ENCODE measurements at regions not wholly inside any gene's neighbourhood (a gene's known extent, or its start where the extent isn't known, plus 50 kb on each side); places are given as distances from the start of the nearest gene placed in this dataset.

DNA sequence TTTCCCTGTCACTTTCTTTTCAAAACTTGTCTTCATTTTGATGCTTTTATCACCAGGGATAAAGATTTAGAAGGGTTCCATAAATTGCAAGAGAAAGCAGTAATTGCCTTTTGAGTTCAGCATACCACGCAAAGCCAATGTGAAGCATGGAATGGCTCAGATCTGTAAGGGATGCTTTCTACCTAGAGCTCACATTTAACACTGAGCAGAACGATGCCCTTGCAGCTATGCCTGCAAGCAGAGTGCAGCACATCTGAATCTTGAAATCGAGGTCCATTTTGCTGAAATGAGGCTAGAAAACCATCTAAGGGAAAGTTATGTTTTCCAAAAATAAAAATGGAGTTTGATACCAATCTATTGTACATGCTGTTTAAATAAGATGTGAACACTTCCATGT is 171.2 kb upstream of the CELF2 start:
- no peaks in the 10 kb centered on the region for H3K27me3 ChIP-seq (ENCODE audit: control insufficient read depth in 1 of 2, insufficient read depth in 2 of 2, low read length in 2 of 2)
- no peaks in the 10 kb centered on the region for H3K4me1 ChIP-seq (ENCODE audit: control insufficient read depth, insufficient read depth, low read length)
- no peak overlapping the region for H3K9ac ChIP-seq (ENCODE audit: low read length in 2 of 2)
- no peak overlapping the region for H3K27ac ChIP-seq (ENCODE audit: low read length)
- H3K36me3 ChIP-seq (ENCODE audit: control insufficient read depth in 2 of 2, insufficient read depth in 2 of 2, low read length in 2 of 2): no peaks in the 10 kb centered on the region
- no peaks in the 10 kb centered on the region for H3K9me3 ChIP-seq (ENCODE audit: control insufficient read depth in 2 of 2, low read length in 2 of 2)
- no peak overlapping the region for H3K4me3 ChIP-seq (ENCODE audit: low read length in 2 of 2)

DNA sequence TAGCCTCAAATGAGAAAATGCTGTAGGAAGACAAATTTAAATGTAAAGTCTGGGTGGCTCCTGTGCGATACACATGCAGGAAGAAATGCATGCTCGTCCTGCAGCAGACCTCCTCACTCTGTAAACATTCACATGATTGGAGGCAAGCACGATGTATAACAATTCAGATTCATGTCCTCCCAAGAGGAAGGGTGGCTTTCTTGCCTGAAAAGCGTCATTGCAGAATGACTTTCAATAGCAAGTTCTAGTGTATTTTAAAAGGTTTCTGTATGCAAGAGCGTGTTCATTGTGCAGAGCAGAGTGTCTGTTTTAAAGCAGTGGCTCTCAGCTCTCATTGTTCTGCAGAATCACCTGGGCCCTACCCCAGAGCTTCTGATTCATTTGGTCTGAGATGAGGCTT is 170.3 kb upstream of the CELF2 start:
- no peak overlapping the region for H3K9ac ChIP-seq (ENCODE audit: low read length in 2 of 2)
- no peak overlapping the region for H3K4me3 ChIP-seq (ENCODE audit: low read length in 2 of 2)
- no peaks in the 10 kb centered on the region for H3K9me3 ChIP-seq (ENCODE audit: control insufficient read depth in 2 of 2, low read length in 2 of 2)
- no peaks in the 10 kb centered on the region for H3K4me1 ChIP-seq (ENCODE audit: control insufficient read depth, insufficient read depth, low read length)
- H3K27ac ChIP-seq (ENCODE audit: low read length): no peak overlapping the region
- H3K27me3 ChIP-seq (ENCODE audit: control insufficient read depth in 1 of 2, insufficient read depth in 2 of 2, low read length in 2 of 2): no peaks in the 10 kb centered on the region
- H3K36me3 ChIP-seq (ENCODE audit: control insufficient read depth in 2 of 2, insufficient read depth in 2 of 2, low read length in 2 of 2): no peaks in the 10 kb centered on the region

DNA sequence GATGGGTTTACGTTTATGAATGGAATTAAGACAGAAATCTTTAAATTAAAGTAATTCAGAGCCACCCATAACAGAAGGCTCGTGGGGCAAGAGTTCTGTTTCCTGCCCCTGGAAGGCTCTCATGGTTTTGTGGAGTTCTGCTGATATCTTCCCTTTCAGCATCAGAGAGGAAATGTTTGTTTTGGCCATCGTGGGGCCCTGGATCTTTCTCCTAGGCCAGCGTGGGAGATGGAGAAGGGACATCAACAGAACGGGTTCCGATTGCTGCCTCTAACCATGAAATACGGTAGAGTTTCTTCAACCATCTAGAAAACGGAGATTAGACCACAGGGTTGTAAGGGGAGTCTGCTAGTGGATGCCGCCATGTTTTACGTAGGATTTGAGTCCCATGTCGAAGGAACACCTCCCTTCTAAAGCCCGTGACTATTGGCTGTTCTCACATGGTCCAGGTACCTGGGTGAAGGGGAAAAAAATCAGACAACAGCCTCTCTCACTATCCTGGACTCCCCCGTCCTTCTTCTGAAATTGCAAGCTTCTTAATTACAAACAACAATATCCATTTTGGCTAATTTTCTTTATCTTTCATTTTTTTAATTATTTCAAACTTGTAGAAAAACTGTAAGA is 169.1 kb upstream of the CELF2 start:
- Histone ChIP-seq H3K27ac (ENCODE audit: low read length) (no peak overlapping the region), H3K4me1 (ENCODE audit: control insufficient read depth, insufficient read depth, low read length) (no peaks in the 10 kb centered on the region), H3K4me3 (ENCODE audit: low read length in 2 of 2) (no peak overlapping the region), H3K9ac (ENCODE audit: low read length in 2 of 2) (no peak overlapping the region), H3K36me3 (ENCODE audit: control insufficient read depth in 2 of 2, insufficient read depth in 2 of 2, low read length in 2 of 2) (no peaks in the 10 kb centered on the region), H3K27me3 (ENCODE audit: control insufficient read depth in 1 of 2, insufficient read depth in 2 of 2, low read length in 2 of 2) (no peaks in the 10 kb centered on the region), H3K9me3 (ENCODE audit: control insufficient read depth in 2 of 2, low read length in 2 of 2) (no peaks in the 10 kb centered on the region)

DNA sequence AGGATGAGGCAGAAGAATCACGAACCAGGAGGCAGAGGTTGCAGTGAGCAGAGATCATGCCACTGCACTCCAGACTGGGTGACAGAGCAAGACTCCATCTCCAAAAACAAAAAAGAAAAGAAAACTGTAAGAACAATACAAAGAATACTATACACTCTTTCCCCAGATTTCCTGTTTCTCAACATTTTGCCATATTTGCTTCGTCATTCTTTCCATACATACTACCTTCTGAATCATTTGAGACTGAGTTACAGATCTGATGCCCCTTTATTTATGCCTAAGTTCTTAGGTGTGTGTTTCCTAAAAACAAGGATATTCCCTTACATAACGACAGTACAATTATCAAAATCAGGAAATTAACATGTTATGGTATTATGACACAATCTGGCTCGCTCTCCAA is 168.4 kb upstream of the CELF2 start:
- no peaks in the 10 kb centered on the region for H3K27me3 ChIP-seq (ENCODE audit: control insufficient read depth in 1 of 2, insufficient read depth in 2 of 2, low read length in 2 of 2)
- no peaks in the 10 kb centered on the region for H3K9me3 ChIP-seq (ENCODE audit: control insufficient read depth in 2 of 2, low read length in 2 of 2)
- H3K27ac ChIP-seq (ENCODE audit: low read length): no peak overlapping the region
- no peak overlapping the region for H3K9ac ChIP-seq (ENCODE audit: low read length in 2 of 2)
- H3K36me3 ChIP-seq (ENCODE audit: control insufficient read depth in 2 of 2, insufficient read depth in 2 of 2, low read length in 2 of 2): no peaks in the 10 kb centered on the region
- H3K4me3 ChIP-seq (ENCODE audit: low read length in 2 of 2): no peak overlapping the region
- no peaks in the 10 kb centered on the region for H3K4me1 ChIP-seq (ENCODE audit: control insufficient read depth, insufficient read depth, low read length)

DNA sequence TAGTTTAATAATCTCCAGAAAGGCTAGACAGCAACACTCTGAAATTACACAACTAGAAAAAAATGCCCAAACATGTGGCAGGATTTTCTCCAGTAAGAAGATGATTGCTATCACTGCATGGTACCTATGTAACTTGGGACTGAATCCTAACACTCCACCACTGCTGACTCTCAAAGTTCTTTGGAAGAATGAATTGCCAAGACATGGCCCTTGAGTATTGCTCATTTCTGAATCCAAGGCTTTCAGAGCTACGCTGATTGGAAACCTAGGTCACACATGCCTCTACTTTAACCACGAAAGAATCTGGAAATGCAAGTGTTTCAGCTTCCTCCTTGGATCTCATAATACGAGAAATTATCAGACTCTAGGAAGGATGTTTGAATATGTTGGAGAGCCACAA is 167.5 kb upstream of the CELF2 start:
- H3K9me3 ChIP-seq (ENCODE audit: control insufficient read depth in 2 of 2, low read length in 2 of 2): no peaks in the 10 kb centered on the region
- H3K36me3 ChIP-seq (ENCODE audit: control insufficient read depth in 2 of 2, insufficient read depth in 2 of 2, low read length in 2 of 2): no peaks in the 10 kb centered on the region
- H3K4me1 ChIP-seq (ENCODE audit: control insufficient read depth, insufficient read depth, low read length): no peaks in the 10 kb centered on the region
- H3K9ac ChIP-seq (ENCODE audit: low read length in 2 of 2): no peak overlapping the region
- no peak overlapping the region for H3K27ac ChIP-seq (ENCODE audit: low read length)
- H3K4me3 ChIP-seq (ENCODE audit: low read length in 2 of 2): no peak overlapping the region
- no peaks in the 10 kb centered on the region for H3K27me3 ChIP-seq (ENCODE audit: control insufficient read depth in 1 of 2, insufficient read depth in 2 of 2, low read length in 2 of 2)

DNA sequence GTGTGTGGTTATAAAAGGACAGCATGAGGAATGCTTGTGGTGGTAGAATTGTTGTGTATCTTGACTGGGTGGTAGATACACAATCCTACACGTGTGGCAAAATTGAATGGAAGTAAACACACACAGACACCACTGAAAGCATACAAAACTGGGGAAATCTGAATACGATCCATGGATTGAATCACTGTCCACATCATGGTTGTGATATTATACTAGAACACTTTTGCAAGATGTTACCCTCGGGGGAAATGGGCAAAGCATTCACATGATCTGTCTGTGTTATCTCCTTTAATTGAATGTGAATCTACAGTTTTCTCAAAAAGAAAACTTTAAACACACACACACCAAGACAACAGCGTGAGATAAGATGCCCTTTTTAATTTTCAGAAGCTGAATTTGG is 165.2 kb upstream of the CELF2 start:
- Histone ChIP-seq H3K4me3 (ENCODE audit: low read length in 2 of 2) (no peak overlapping the region), H3K9me3 (ENCODE audit: control insufficient read depth in 2 of 2, low read length in 2 of 2) (no peaks in the 10 kb centered on the region), H3K4me1 (ENCODE audit: control insufficient read depth, insufficient read depth, low read length) (no peaks in the 10 kb centered on the region), H3K36me3 (ENCODE audit: control insufficient read depth in 2 of 2, insufficient read depth in 2 of 2, low read length in 2 of 2) (no peaks in the 10 kb centered on the region), H3K9ac (ENCODE audit: low read length in 2 of 2) (no peak overlapping the region), H3K27me3 (ENCODE audit: control insufficient read depth in 1 of 2, insufficient read depth in 2 of 2, low read length in 2 of 2) (no peaks in the 10 kb centered on the region), H3K27ac (ENCODE audit: low read length) (no peak overlapping the region)

DNA sequence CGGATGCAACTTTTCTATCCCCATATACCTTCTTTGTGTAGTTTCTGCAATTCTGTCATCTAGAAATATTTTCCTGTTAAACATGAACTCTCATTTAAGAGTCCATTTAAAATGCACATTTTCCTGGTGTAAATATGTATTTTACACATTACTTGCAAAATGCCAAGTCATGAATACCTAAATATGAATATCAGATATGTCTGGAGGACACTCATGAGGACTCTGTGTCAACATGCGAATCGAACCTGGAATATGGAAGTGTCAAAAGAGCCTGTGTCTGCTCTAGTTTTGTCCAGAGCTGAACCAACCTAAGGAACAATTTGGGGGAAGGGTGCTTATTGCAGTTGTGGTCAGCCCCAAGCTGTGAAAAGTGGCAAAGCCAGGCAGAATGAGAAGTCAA is 163.7 kb upstream of the CELF2 start:
- Histone ChIP-seq H3K9ac (ENCODE audit: low read length in 2 of 2) (no peak overlapping the region), H3K27me3 (ENCODE audit: control insufficient read depth in 1 of 2, insufficient read depth in 2 of 2, low read length in 2 of 2) (no peaks in the 10 kb centered on the region), H3K27ac (ENCODE audit: low read length) (no peak overlapping the region)

DNA sequence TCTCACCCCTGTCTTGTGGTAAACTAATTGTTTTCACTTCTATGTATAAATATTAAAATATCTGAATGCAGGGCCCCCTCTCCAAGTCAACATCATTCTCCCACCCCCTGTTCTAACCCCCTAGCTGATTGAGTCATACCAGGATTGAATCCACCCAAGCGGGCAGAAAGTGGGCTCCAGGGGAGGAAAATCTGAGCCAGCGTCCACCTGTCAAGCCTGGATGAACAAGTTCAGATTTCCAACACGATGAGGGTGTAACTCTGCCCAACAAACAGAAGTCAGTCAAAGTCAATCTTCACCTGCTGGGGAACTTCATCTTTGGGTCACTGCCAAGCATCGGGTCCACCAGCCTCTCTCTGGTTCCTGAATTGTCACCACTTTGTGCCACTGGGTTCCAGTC is 162.9 kb upstream of the CELF2 start:
- H3K27me3 ChIP-seq (ENCODE audit: control insufficient read depth in 1 of 2, insufficient read depth in 2 of 2, low read length in 2 of 2): no peaks in the 10 kb centered on the region
- H3K9ac ChIP-seq (ENCODE audit: low read length in 2 of 2): no peak overlapping the region
- H3K27ac ChIP-seq (ENCODE audit: low read length): no peak overlapping the region
- no peak overlapping the region for H3K4me3 ChIP-seq (ENCODE audit: low read length in 2 of 2)
- no peaks in the 10 kb centered on the region for H3K4me1 ChIP-seq (ENCODE audit: control insufficient read depth, insufficient read depth, low read length)
- no peaks in the 10 kb centered on the region for H3K9me3 ChIP-seq (ENCODE audit: control insufficient read depth in 2 of 2, low read length in 2 of 2)
- no peaks in the 10 kb centered on the region for H3K36me3 ChIP-seq (ENCODE audit: control insufficient read depth in 2 of 2, insufficient read depth in 2 of 2, low read length in 2 of 2)

More for the DNA sequence above, 163.7 kb upstream of the CELF2 start:
- Histone ChIP-seq H3K9me3 (ENCODE audit: control insufficient read depth in 2 of 2, low read length in 2 of 2) (no peaks in the 10 kb centered on the region), H3K4me1 (ENCODE audit: control insufficient read depth, insufficient read depth, low read length) (no peaks in the 10 kb centered on the region), H3K4me3 (ENCODE audit: low read length in 2 of 2) (no peak overlapping the region), H3K36me3 (ENCODE audit: control insufficient read depth in 2 of 2, insufficient read depth in 2 of 2, low read length in 2 of 2) (no peaks in the 10 kb centered on the region)

DNA sequence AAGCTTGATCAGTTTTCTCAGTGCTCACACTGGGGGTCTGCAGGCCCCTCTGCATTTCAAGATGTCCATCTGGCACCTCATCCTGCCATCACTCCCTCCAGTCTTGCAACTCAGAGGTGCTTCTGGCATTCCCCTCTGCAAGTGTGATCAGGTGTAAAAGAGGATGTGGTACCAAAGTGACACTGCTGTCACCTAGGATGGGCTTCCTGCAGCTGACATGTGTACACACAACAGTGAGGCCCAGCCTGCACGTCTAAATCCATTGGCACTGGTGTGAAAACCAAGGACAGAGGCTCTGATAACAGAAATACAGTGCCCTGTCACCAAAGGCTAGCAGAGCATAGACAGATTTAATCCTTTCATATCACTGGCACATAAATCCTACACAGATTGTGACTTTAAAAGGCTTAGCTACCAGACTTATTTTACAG is 162.5 kb upstream of the CELF2 start:
- H3K4me1 ChIP-seq (ENCODE audit: control insufficient read depth, insufficient read depth, low read length): no peaks in the 10 kb centered on the region
- no peak overlapping the region for H3K9ac ChIP-seq (ENCODE audit: low read length in 2 of 2)
- H3K36me3 ChIP-seq (ENCODE audit: control insufficient read depth in 2 of 2, insufficient read depth in 2 of 2, low read length in 2 of 2): no peaks in the 10 kb centered on the region
- no peak overlapping the region for H3K4me3 ChIP-seq (ENCODE audit: low read length in 2 of 2)
- no peak overlapping the region for H3K27ac ChIP-seq (ENCODE audit: low read length)
- H3K9me3 ChIP-seq (ENCODE audit: control insufficient read depth in 2 of 2, low read length in 2 of 2): no peaks in the 10 kb centered on the region
- no peaks in the 10 kb centered on the region for H3K27me3 ChIP-seq (ENCODE audit: control insufficient read depth in 1 of 2, insufficient read depth in 2 of 2, low read length in 2 of 2)

DNA sequence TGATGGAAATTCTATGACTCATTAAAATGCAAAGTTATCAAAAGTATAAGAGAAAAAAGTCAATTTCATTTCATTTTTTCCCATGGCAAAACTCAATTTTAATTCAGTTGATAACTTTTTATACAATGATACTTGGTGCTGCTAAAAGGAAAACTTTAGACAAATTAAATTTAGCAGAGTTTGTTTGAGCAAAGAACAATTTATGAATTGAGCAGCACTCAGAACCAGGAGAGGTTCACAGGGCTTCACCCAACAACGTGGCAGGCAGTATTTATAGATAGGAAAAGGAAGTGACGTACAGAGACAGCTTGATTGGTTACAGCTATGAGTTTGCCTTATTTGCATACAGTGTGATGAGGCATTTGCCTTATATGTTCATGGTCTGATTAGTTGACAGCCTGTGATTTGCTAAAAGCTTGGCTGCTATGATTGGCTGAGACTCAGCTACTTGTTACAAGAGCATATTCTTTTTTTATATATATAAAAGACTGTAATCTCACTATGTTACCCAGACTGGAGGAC is 157.2 kb upstream of the CELF2 start:
- Histone ChIP-seq H3K27ac (ENCODE audit: low read length) (no peak overlapping the region), H3K9me3 (ENCODE audit: control insufficient read depth in 2 of 2, low read length in 2 of 2) (no peaks in the 10 kb centered on the region), H3K9ac (ENCODE audit: low read length in 2 of 2) (no peak overlapping the region), H3K36me3 (ENCODE audit: control insufficient read depth in 2 of 2, insufficient read depth in 2 of 2, low read length in 2 of 2) (no peaks in the 10 kb centered on the region), H3K4me1 (ENCODE audit: control insufficient read depth, insufficient read depth, low read length) (no peaks in the 10 kb centered on the region), H3K4me3 (ENCODE audit: low read length in 2 of 2) (no peak overlapping the region), H3K27me3 (ENCODE audit: control insufficient read depth in 1 of 2, insufficient read depth in 2 of 2, low read length in 2 of 2) (no peaks in the 10 kb centered on the region)

DNA sequence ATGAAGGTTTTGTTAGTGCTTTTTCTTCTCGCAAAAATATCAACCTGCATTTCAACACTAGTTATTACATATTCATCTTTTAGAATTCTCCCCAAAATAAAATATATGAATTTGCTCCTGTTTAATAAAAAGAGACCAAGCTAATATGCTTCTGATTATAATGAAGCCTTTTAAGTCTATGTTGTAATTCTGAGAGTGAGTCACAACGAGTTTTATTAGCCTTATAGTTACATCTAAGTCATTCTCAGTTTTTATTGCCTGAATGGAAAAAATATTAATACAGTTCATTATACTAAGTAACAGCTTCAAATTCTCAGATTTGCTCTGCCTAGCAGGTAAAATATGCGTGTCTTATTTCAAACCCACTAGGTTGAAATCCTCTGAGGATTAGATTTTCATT is 152.4 kb upstream of the CELF2 start:
- no peaks in the 10 kb centered on the region for H3K4me1 ChIP-seq (ENCODE audit: control insufficient read depth, insufficient read depth, low read length)
- H3K9me3 ChIP-seq (ENCODE audit: control insufficient read depth in 2 of 2, low read length in 2 of 2): no peaks in the 10 kb centered on the region
- no peaks in the 10 kb centered on the region for H3K27me3 ChIP-seq (ENCODE audit: control insufficient read depth in 1 of 2, insufficient read depth in 2 of 2, low read length in 2 of 2)
- no peaks in the 10 kb centered on the region for H3K36me3 ChIP-seq (ENCODE audit: control insufficient read depth in 2 of 2, insufficient read depth in 2 of 2, low read length in 2 of 2)
- H3K4me3 ChIP-seq (ENCODE audit: low read length in 2 of 2): no peak overlapping the region
- no peak overlapping the region for H3K9ac ChIP-seq (ENCODE audit: low read length in 2 of 2)
- no peak overlapping the region for H3K27ac ChIP-seq (ENCODE audit: low read length)
